Suprapubic skin (tissue), 4 donors: ENCODE measurements at regions not wholly inside any gene's neighbourhood (a gene's known extent, or its start where the extent isn't known, plus 50 kb on each side); places are given as distances from the start of the nearest gene placed in this dataset.

Experiments
- DNase-seq, 2 donors: peaks; one replicate each; pipeline ENCODE4 v3.0.0-alpha.2; 2019; ENCODE audit warnings: low spot score in 2 of 2
- H3K27ac ChIP-seq: fragments of 200-600 bp; sonication (generic); one replicate; pipeline ENCODE4 v1.5.1; 2019
- H3K27me3 ChIP-seq: fragments of 200-600 bp; sonication (generic); one replicate; pipeline ENCODE4 v1.5.1; 2019
- H3K36me3 ChIP-seq: fragments of 200-600 bp; sonication (generic); one replicate; pipeline ENCODE4 v1.5.1; 2019
- H3K4me1 ChIP-seq: fragments of 200-600 bp; sonication (generic); one replicate; pipeline ENCODE4 v1.5.1; 2019
- H3K4me3 ChIP-seq: fragments of 200-600 bp; sonication (generic); one replicate; pipeline ENCODE4 v1.5.1; 2019; ENCODE audit warnings: mild to moderate bottlenecking
- H3K9me3 ChIP-seq: fragments of 200-600 bp; sonication (generic); one replicate; pipeline ENCODE4 v1.5.1; 2019
- EP300 ChIP-seq: sonication (generic); formaldehyde crosslinking; IDR thresholded peaks from one replicate; pipeline ENCODE4 v1.6.1; 2017; ENCODE audit warnings: antibody characterized with exemption
- POLR2A ChIP-seq, 2 donors: fragments of 450-650 bp; IDR thresholded peaks; one replicate each; pipeline ENCODE4 v1.6.1; 2017; ENCODE audit warnings: antibody characterized with exemption in 2 of 2, mild to moderate bottlenecking in 2 of 2, moderate library complexity in 2 of 2
- POLR2AphosphoS5 ChIP-seq, 3 donors: sonication (generic); formaldehyde crosslinking; IDR thresholded peaks; one replicate each; pipeline ENCODE4 v1.6.1; 2017; ENCODE audit warnings: antibody characterized with exemption in 3 of 3
- WGBS: methylation state at CpG from one replicate; pipeline ENCODE4 v1.1.5; 2018; 5-methylcytosine and 5-hydroxymethylcytosine counted together
- TF ChIP-seq, protein P1 (sequence below), 2 donors: fragments of 200-600 bp in 1 of 2; fragments of 450-650 bp in 1 of 2; sonication (generic) in 1 of 2; IDR thresholded peaks; one replicate each; pipeline ENCODE4 v1.5.1; 2016 to 2019; ENCODE audit warnings: antibody characterized with exemption in 2 of 2, mild to moderate bottlenecking in 1 of 2, moderate library complexity in 1 of 2

DNA sequence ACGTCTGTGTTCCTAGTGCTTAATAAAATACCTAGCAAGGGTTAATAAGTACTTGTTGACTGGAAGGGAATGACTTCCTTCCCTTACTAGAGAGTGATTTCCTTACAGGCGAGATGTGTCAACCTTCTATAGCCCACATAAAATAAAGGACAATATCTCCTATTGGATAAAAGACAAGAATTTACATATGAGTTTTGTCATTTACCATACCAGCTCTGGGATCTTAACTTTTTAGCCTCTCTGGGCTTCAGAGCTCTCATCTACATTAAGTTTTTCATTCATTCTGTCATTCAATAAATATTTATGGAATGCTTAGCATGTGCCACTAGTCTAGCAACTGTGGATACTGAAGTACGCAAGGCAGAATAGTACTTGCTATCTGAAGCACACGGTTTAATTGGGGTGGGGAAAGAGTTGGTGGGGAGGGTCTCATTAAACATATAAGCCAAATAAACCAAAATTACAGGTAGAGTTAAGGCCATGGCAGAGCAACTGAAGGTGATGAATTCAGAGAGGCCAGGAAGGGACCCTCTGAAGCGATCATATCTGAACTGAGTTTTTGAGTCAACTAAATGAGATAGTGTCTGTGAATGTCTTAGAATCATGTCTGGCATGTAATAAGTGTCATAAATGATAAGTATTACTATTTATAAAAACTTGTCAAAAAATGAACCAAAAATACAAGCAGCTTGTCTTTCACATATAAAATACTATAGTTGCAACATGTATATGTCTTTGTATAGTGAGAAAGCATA is 91.6 kb upstream of the BMP2K start:
- 70% methylated on average over 5 of the region's 5 CpGs for WGBS
- Histone ChIP-seq H3K9me3 (no peaks in the 10 kb centered on the region), H3K4me1 (no peaks in the 10 kb centered on the region), H3K27ac (no peak overlapping the region), H3K27me3 (no peaks in the 10 kb centered on the region), H3K4me3 (no peak overlapping the region), H3K36me3 (no peaks in the 10 kb centered on the region)
- TF ChIP-seq POLR2AphosphoS5 (IDR thresholded peaks at IDR 0.05) (no peak), POLR2A (IDR thresholded peaks at IDR 0.05) (no peak), EP300 (no peak)
- TF ChIP-seq, protein P1, sequence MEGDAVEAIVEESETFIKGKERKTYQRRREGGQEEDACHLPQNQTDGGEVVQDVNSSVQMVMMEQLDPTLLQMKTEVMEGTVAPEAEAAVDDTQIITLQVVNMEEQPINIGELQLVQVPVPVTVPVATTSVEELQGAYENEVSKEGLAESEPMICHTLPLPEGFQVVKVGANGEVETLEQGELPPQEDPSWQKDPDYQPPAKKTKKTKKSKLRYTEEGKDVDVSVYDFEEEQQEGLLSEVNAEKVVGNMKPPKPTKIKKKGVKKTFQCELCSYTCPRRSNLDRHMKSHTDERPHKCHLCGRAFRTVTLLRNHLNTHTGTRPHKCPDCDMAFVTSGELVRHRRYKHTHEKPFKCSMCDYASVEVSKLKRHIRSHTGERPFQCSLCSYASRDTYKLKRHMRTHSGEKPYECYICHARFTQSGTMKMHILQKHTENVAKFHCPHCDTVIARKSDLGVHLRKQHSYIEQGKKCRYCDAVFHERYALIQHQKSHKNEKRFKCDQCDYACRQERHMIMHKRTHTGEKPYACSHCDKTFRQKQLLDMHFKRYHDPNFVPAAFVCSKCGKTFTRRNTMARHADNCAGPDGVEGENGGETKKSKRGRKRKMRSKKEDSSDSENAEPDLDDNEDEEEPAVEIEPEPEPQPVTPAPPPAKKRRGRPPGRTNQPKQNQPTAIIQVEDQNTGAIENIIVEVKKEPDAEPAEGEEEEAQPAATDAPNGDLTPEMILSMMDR (IDR thresholded peaks at IDR 0.05): no peak
- no peak for DNase-seq

DNA sequence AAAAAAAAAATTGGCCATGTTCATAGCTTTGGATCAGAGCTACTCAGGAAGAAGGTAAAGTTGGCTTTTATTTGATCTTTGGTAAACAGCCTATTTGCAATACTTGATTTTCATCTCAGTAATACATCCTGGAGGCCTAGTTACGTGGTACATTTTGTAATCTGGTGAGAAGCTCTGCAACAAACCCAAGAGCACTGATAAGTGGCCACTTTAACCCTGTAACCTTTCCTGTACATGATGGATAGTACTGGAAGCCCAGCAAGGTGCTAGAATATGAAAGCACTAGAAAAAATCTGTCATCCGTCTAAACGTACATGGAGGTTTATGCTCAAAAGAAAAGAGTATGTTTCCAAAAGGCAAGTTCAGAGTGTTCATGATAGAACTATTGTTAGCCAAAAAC is 88.3 kb upstream of the BMP2K start:
- Histone ChIP-seq H3K4me3 (no peak overlapping the region), H3K27ac (no peak overlapping the region), H3K36me3 (no peaks in the 10 kb centered on the region), H3K4me1 (peaks cover 11% of the 10 kb centered on the region), H3K27me3 (no peaks in the 10 kb centered on the region), H3K9me3 (no peaks in the 10 kb centered on the region)
- no peak for TF ChIP-seq POLR2A (IDR thresholded peaks at IDR 0.05)
- TF ChIP-seq, protein P1 (IDR thresholded peaks at IDR 0.05): no peak
- TF ChIP-seq EP300: no peak
- TF ChIP-seq POLR2AphosphoS5 (IDR thresholded peaks at IDR 0.05): no peak
- WGBS: 90% methylated on average over 3 of the region's 3 CpGs
- DNase-seq: no peak

DNA sequence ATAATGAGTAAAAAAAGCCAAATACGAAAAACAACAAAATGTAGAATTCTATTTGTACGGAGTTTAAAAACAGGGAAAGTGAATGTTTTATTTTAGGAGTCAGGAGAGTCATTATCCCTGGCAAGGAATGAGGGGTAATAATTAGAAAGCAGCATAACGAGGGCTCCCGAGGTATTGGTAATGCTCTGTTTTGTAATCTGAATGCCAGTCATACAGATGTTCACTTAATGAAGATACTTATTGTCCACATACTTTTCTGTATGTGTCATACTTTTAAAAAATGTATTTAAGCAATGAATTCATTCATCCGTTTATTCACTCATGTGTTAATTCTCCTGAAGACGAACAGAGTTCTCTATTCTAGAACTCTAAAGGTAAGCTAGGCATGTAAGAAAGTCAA is 87.8 kb upstream of the BMP2K start:
- H3K4me3 ChIP-seq: no peak overlapping the region
- H3K36me3 ChIP-seq: no peaks in the 10 kb centered on the region
- no peaks in the 10 kb centered on the region for H3K27me3 ChIP-seq
- TF ChIP-seq POLR2A (IDR thresholded peaks at IDR 0.05): no peak
- no peak for TF ChIP-seq EP300
- TF ChIP-seq, protein P1 (IDR thresholded peaks at IDR 0.05): no peak
- TF ChIP-seq POLR2AphosphoS5 (IDR thresholded peaks at IDR 0.05): no peak
- H3K27ac ChIP-seq: no peak overlapping the region
- WGBS: 59% methylated on average over 6 of the region's 6 CpGs
- H3K9me3 ChIP-seq: no peaks in the 10 kb centered on the region
- no peak for DNase-seq
- H3K4me1 ChIP-seq: peaks cover 12% of the 10 kb centered on the region

DNA sequence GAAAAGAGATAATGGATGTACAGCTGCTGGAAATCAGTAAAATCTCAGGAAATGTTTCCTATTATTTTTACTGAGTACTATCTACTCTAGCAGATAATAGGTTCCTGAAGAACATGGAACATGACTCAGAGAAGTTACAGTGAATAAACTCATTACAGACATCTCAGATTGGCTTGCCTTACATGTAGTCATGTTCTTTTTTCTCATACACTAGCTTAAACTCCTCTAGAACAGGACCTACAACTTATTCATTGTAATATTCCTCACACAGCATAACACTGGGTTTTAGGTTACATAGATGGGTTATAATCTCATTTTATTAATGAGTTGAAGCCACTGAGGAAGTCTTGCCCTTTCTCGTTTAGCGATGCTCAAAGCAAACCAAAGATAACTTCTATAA is 86.9 kb upstream of the BMP2K start:
- H3K27me3 ChIP-seq: no peaks in the 10 kb centered on the region

DNA sequence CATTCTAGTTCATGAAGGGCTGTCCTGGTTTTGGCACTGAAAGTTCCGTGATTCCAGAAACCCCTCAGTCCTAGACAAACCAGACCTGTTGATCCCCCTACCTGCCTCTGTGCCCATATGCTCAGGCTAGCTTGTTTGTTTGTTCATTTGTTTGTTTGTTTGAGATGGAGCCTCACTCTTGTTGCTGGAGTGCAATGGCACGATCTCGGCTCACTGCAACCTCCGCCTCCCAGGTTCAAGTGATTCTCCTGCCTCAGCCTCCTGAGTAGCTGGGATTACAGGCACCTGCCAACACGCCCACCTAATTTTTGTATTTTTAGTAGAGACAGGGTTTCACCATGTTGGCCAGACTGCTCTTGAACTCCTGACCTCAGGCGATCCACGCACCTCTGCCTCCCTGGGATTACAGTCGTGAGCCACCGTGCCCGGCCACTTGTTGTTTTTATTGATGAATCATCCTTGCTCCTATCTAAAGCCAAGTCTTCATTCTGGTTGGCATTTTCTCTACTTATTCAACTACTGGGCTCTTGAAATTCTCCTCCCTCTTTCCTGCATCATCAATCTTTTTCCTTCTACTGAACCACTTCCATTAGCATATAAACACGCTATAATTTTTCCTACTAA is 86.3 kb upstream of the BMP2K start:
- no peak for DNase-seq
- H3K27me3 ChIP-seq: no peaks in the 10 kb centered on the region
- WGBS: 74% methylated on average over 11 of the region's 11 CpGs
- no peaks in the 10 kb centered on the region for H3K36me3 ChIP-seq
- no peaks in the 10 kb centered on the region for H3K9me3 ChIP-seq
- peaks cover 15% of the 10 kb centered on the region for H3K4me1 ChIP-seq
- H3K27ac ChIP-seq: no peak overlapping the region
- TF ChIP-seq, protein P1 (IDR thresholded peaks at IDR 0.05): no peak
- TF ChIP-seq EP300: no peak
- no peak for TF ChIP-seq POLR2AphosphoS5 (IDR thresholded peaks at IDR 0.05)
- TF ChIP-seq POLR2A (IDR thresholded peaks at IDR 0.05): no peak
- no peak overlapping the region for H3K4me3 ChIP-seq

More for the DNA sequence above, 86.9 kb upstream of the BMP2K start:
- 98% methylated on average over 2 of the region's 2 CpGs for WGBS
- Histone ChIP-seq H3K4me1 (peaks cover 15% of the 10 kb centered on the region), H3K9me3 (no peaks in the 10 kb centered on the region), H3K36me3 (no peaks in the 10 kb centered on the region), H3K27ac (no peak overlapping the region), H3K4me3 (no peak overlapping the region)
- TF ChIP-seq, protein P1 (IDR thresholded peaks at IDR 0.05): no peak
- TF ChIP-seq POLR2A (IDR thresholded peaks at IDR 0.05) (no peak), EP300 (no peak), POLR2AphosphoS5 (IDR thresholded peaks at IDR 0.05) (no peak)
- DNase-seq: no peak
